Fibroblast of lung (primary cell): ENCODE measurements at regions not wholly inside any gene's neighbourhood (a gene's known extent, or its start where the extent isn't known, plus 50 kb on each side); places are given as distances from the start of the nearest gene placed in this dataset.

Experiments
- DNase-seq, 2 donors: peaks; one replicate each; pipeline versions ENCODE4 v3.0.0 to v3.0.0-alpha.2; 2010; ENCODE audit warnings: low read depth in 2 of 2
- H2AFZ ChIP-seq: 2 replicates; pipeline ENCODE4 v1.5.1; 2012; ENCODE audit warnings: low read length, control low read depth, inconsistent platforms
- H3K27ac ChIP-seq: 2 replicates; pipeline ENCODE4 v1.5.1; 2011; ENCODE audit warnings: low read length, control low read depth; ENCODE audit not compliant: insufficient read depth
- H3K27me3 ChIP-seq: 2 replicates; pipeline ENCODE4 v1.5.1; 2011; ENCODE audit warnings: mild to moderate bottlenecking, low read length; ENCODE audit not compliant: control insufficient read depth, insufficient read depth
- H3K36me3 ChIP-seq: 2 replicates; pipeline ENCODE4 v1.5.1; 2011; ENCODE audit warnings: low read length; ENCODE audit not compliant: control insufficient read depth, insufficient read depth
- H3K4me1 ChIP-seq: 2 replicates; pipeline ENCODE4 v1.5.1; 2011; ENCODE audit warnings: low read length; ENCODE audit not compliant: control insufficient read depth, insufficient read depth; ENCODE audit errors: extremely low read depth
- H3K4me2 ChIP-seq: 2 replicates; pipeline ENCODE4 v1.5.1; 2011; ENCODE audit warnings: low read length, control low read depth; ENCODE audit not compliant: insufficient read depth; ENCODE audit errors: extremely low read depth
- H3K4me3 ChIP-seq, 4 experiments: fragments of 200-600 bp in 1 of 4; sonication (generic) in 1 of 4; replicated peaks in 1 of 4; 2 replicates each; pipeline ENCODE4 v1.5.1; 2011 to 2016; ENCODE audit warnings: low read length in 4 of 4, low read depth in 3 of 4, mild to moderate bottlenecking in 3 of 4, control low read depth in 2 of 4, inconsistent platforms in 1 of 4, mixed read lengths in 1 of 4; ENCODE audit not compliant: insufficient read depth in 1 of 4; ENCODE audit errors: control extremely low read depth in 1 of 4
- H3K79me2 ChIP-seq: 2 replicates; pipeline ENCODE4 v1.5.1; 2012; ENCODE audit warnings: mild to moderate bottlenecking, low read length, inconsistent platforms; ENCODE audit not compliant: control insufficient read depth, insufficient read depth
- H3K9ac ChIP-seq: 2 replicates; pipeline ENCODE4 v1.5.1; 2011; ENCODE audit warnings: mild to moderate bottlenecking, low read length, control low read depth; ENCODE audit not compliant: insufficient read depth
- H3K9me3 ChIP-seq: 2 replicates; pipeline ENCODE4 v1.5.1; 2012; ENCODE audit warnings: low read depth, low read length; ENCODE audit not compliant: control insufficient read depth, insufficient read depth
- H4K20me1 ChIP-seq: 2 replicates; pipeline ENCODE4 v1.5.1; 2011; ENCODE audit warnings: low read length; ENCODE audit not compliant: control insufficient read depth, insufficient read depth; ENCODE audit errors: extremely low read depth
- EZH2 ChIP-seq: IDR thresholded peaks from 2 replicates; pipeline ENCODE4 v1.5.1; 2012; ENCODE audit warnings: low read length, control low read depth, mild to moderate bottlenecking; ENCODE audit errors: missing control alignments
- TF ChIP-seq, protein P1 (sequence below), 2 donors: IDR thresholded peaks in 1 of 2; conservative IDR thresholded peaks in 1 of 2; 1 replicate in 1 of 2; 2 replicates in 1 of 2; pipeline ENCODE4 v1.5.1; 2011 to 2012; ENCODE audit warnings: low read length in 2 of 2, control low read depth in 1 of 2, inconsistent platforms in 1 of 2, low read depth in 1 of 2, mild to moderate bottlenecking in 1 of 2

DNA sequence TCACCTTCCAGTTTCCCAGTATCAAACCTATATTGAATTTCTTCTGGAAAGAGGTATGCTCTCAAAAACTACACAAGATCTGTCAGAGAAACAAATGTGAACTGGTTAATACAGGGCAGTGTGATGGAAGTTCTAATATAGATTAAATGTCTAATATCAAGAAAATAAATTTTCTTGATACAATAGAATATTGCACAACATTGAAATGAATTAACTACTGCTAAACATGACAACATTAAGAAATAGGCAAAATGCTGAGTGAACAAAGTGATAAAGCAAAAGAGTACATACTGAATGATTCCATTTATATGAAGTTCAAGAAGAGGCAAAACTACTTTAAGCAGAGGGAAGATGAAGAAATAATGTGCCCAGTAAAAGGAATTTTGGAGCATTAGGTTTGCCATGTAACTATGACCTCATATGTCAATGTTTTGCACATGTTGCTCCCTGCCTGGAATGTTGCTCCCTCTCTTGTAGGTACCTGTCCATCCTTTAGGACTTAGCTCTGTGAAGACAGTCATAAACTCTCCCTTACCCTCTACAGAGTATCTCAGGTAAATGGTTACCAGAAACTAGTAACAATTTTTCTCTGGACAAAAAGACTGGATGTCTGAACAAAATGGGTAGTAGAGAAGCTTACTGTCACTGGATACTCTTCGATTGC is 339.0 kb downstream of the RAD51AP2 start:
- no peak for TF ChIP-seq EZH2
- TF ChIP-seq, protein P1, sequence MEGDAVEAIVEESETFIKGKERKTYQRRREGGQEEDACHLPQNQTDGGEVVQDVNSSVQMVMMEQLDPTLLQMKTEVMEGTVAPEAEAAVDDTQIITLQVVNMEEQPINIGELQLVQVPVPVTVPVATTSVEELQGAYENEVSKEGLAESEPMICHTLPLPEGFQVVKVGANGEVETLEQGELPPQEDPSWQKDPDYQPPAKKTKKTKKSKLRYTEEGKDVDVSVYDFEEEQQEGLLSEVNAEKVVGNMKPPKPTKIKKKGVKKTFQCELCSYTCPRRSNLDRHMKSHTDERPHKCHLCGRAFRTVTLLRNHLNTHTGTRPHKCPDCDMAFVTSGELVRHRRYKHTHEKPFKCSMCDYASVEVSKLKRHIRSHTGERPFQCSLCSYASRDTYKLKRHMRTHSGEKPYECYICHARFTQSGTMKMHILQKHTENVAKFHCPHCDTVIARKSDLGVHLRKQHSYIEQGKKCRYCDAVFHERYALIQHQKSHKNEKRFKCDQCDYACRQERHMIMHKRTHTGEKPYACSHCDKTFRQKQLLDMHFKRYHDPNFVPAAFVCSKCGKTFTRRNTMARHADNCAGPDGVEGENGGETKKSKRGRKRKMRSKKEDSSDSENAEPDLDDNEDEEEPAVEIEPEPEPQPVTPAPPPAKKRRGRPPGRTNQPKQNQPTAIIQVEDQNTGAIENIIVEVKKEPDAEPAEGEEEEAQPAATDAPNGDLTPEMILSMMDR (conservative IDR thresholded peaks at IDR 0.05 in 1 of 2, IDR thresholded peaks at IDR 0.05 in 1 of 2; ENCODE audit: low read depth in 1 of 2, low read length in 2 of 2) = no peak
- H2AFZ ChIP-seq = no peak overlapping the region
- H3K27ac ChIP-seq = no peak overlapping the region
- H3K79me2 ChIP-seq = no peaks in the 10 kb centered on the region
- no peaks in the 10 kb centered on the region for H3K36me3 ChIP-seq
- no peak overlapping the region for H3K4me2 ChIP-seq
- H3K4me3 ChIP-seq = no peak overlapping the region
- H3K9ac ChIP-seq = no peak overlapping the region
- H3K27me3 ChIP-seq = no peaks in the 10 kb centered on the region
- H3K4me1 ChIP-seq = no peaks in the 10 kb centered on the region
- no peak for DNase-seq
- H4K20me1 ChIP-seq = no peaks in the 10 kb centered on the region
- no peaks in the 10 kb centered on the region for H3K9me3 ChIP-seq

- Histone ChIP-seq H3K4me3 (no peak overlapping the region), H3K9ac (no peak overlapping the region), H4K20me1 (no peaks in the 10 kb centered on the region), H3K4me2 (no peak overlapping the region), H2AFZ (no peak overlapping the region), H3K27me3 (no peaks in the 10 kb centered on the region), H3K36me3 (no peaks in the 10 kb centered on the region), H3K4me1 (no peaks in the 10 kb centered on the region), H3K9me3 (no peaks in the 10 kb centered on the region), H3K27ac (no peak overlapping the region), H3K79me2 (no peaks in the 10 kb centered on the region)
- DNase-seq = no peak
- TF ChIP-seq, protein P1 (conservative IDR thresholded peaks at IDR 0.05 in 1 of 2, IDR thresholded peaks at IDR 0.05 in 1 of 2; ENCODE audit: low read depth in 1 of 2, low read length in 2 of 2) = no peak
- no peak for TF ChIP-seq EZH2
Measured at GRCh38 chr2:17177088-17177487, 341.2 kb downstream of the RAD51AP2 start.

DNA sequence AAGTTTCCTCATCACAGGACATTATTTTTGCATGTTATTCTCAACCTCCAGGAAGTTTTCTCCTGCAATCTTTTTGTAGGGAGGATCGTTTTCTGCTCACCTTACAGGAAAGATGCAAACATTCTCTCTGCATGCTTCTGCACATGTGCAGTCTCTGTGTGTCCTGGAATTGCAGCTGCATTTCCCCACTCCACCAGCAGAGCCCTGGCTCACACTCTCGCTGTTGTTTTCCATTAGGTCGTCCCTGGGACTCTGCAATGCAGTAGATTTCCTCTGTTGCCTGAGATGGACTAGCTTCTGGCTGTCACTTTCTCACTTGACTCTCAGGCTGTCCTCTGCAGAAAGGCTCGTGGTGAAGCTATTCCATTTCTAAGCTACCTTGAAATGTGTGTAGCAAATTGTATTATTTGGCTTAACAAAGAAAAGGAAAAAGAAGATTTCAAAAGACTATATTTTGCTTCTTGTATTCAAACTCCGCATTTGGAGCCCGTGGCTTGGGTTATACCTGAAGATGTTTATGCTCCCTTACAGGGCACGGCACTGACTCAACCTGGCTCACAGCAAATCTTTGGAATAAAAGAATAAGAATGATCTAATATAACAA is 346.7 kb downstream of the RAD51AP2 start:
- H3K4me2 ChIP-seq = no peak overlapping the region
- no peaks in the 10 kb centered on the region for H3K27me3 ChIP-seq
- H3K27ac ChIP-seq = no peak overlapping the region
- TF ChIP-seq EZH2 = no peak
- TF ChIP-seq, protein P1 (conservative IDR thresholded peaks at IDR 0.05 in 1 of 2, IDR thresholded peaks at IDR 0.05 in 1 of 2; ENCODE audit: low read depth in 1 of 2, low read length in 2 of 2) = peak; percentile 79 to 89
- no peaks in the 10 kb centered on the region for H3K4me1 ChIP-seq
- no peak overlapping the region for H3K4me3 ChIP-seq
- H3K36me3 ChIP-seq = no peaks in the 10 kb centered on the region
- no peaks in the 10 kb centered on the region for H3K79me2 ChIP-seq
- H4K20me1 ChIP-seq = no peaks in the 10 kb centered on the region
- H3K9ac ChIP-seq = no peak overlapping the region
- no peak overlapping the region for H2AFZ ChIP-seq
- no peaks in the 10 kb centered on the region for H3K9me3 ChIP-seq
- peak; percentile 36 to 39 for DNase-seq
